GM19395 (cell line): ENCODE measurements at regions not wholly inside any gene's neighbourhood (a gene's known extent, or its start where the extent isn't known, plus 50 kb on each side); places are given as distances from the start of the nearest gene placed in this dataset.

Experiments
- ATAC-seq: cut with Tn5 transposase; IDR thresholded peaks from one replicate; pipeline ENCODE4 v1.9.1; 2021; ENCODE audit warnings: mild to moderate bottlenecking, moderate library complexity; ENCODE audit not compliant: unreplicated experiment

- ATAC-seq, result no peak
Measured at GRCh38 chr3:59653405-59654122, 603.7 kb upstream of the CFAP20DC start.

- ATAC-seq, result no peak
Measured at GRCh38 chr3:59644479-59645402, 594.9 kb upstream of the CFAP20DC start.

GRCh38 chr3:59641169-59641899, 591.5 kb upstream of the CFAP20DC start:
- ATAC-seq, result no peak

GRCh38 chr3:59632760-59633573, 583.1 kb upstream of the CFAP20DC start:
- ATAC-seq, result no peak

- no peak for ATAC-seq
Measured at GRCh38 chr3:59631482-59631881, 581.7 kb upstream of the CFAP20DC start.

GRCh38 chr3:59621037-59621436, 571.2 kb upstream of the CFAP20DC start:
- no peak for ATAC-seq

GRCh38 chr3:59620325-59620724, 570.5 kb upstream of the CFAP20DC start:
- no peak for ATAC-seq

GRCh38 chr3:59612444-59612715, 562.6 kb upstream of the CFAP20DC start:
- ATAC-seq, result no peak

- ATAC-seq, result no peak
Measured at GRCh38 chr3:59611649-59612443, 562.0 kb upstream of the CFAP20DC start.

- no peak for ATAC-seq
Measured at GRCh38 chr3:59609657-59610348, 560.0 kb upstream of the CFAP20DC start.

GRCh38 chr3:59608356-59608755, 558.5 kb upstream of the CFAP20DC start:
- no peak for ATAC-seq

- ATAC-seq, result no peak
Measured at GRCh38 chr3:59607656-59608055, 557.8 kb upstream of the CFAP20DC start.

- no peak for ATAC-seq
Measured at GRCh38 chr3:59606638-59607266, 556.9 kb upstream of the CFAP20DC start.

- no peak for ATAC-seq
Measured at GRCh38 chr3:59605944-59606534, 556.2 kb upstream of the CFAP20DC start.

- ATAC-seq, result no peak
Measured at GRCh38 chr3:59605318-59605717, 555.5 kb upstream of the CFAP20DC start.

GRCh38 chr3:59601486-59601885, 551.7 kb upstream of the CFAP20DC start:
- no peak for ATAC-seq

GRCh38 chr3:59600631-59601030, 550.8 kb upstream of the CFAP20DC start:
- ATAC-seq, result no peak

- ATAC-seq, result no peak
Measured at GRCh38 chr3:59596741-59597140, 546.9 kb upstream of the CFAP20DC start.

GRCh38 chr3:59595830-59596229, 546.0 kb upstream of the CFAP20DC start:
- no peak for ATAC-seq
